CD4-positive, alpha-beta T cell treated with Interferon alpha-2 for 1 hour (primary cell): ENCODE measurements at regions not wholly inside any gene's neighbourhood (a gene's known extent, or its start where the extent isn't known, plus 50 kb on each side); places are given as distances from the start of the nearest gene placed in this dataset.
"Not testable (repeated sequence)": the region's sequence is repeated elsewhere in the genome, so short reads cannot be mapped to it uniquely, and the experiment has no call there.

Experiments
- DNase-seq, 2 donors: peaks; one replicate each; pipeline ENCODE4 v3.0.0-alpha.2; 2020 to 2022

DNA sequence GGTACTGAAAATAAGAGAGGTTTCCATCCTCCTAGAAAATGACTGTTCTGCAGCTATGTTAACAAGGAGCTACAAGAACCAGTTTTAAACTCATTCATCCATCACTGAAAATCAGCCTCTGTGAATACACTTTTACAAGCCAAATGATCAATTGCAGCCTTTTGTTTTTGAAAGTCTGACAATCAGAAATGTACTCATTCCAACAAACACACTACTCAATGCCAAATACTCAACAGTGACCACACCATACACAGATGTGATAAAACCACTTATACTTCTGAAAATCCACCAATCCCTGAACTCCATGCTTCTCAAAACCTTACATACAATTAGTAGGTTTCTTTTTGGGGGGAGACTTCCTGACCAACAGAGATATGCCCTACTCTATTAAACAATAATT lies 663.9 kb upstream of the CHAC2 start:
- no peak for DNase-seq

DNA sequence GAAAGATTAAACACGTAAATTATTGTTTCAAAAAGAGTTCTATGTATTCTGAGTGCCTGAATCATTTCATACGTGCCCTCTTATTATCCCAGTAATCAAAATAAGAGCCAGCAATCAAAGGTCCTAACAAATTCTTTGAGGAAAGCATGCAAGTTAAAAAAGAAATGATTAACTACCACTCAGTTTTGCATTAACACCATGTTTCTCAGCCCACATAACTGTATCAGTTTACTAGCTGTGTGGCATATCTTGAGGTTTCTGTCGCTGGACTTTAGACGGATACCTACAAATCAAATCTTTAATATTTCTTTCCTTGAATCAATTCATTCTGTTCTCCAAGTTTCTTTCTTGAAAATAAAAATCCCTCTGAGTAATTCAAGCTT lies 668.9 kb upstream of the CHAC2 start:
- DNase-seq = no peak

DNA sequence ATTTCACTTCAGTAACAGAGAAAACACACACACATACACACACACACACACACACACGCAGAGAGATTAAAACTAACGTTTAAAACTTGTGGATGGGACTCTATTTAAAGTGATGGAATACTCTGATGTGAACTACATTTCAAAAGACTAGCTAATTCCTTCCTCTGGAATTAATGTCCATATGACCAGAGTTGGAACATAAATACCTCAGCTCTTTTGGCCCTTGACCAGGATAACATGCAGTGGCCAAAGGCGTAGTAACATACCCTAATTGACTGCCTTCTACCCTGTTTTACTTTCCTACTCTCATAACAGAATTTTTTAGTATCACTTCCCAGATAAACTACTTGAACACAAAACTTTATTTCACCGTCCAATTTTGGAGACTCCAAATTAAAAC lies 671.3 kb upstream of the CHAC2 start:
- DNase-seq = no peak

GRCh38 chr2:53095664-53096063 lies 671.9 kb upstream of the CHAC2 start:
- no peak for DNase-seq

DNA sequence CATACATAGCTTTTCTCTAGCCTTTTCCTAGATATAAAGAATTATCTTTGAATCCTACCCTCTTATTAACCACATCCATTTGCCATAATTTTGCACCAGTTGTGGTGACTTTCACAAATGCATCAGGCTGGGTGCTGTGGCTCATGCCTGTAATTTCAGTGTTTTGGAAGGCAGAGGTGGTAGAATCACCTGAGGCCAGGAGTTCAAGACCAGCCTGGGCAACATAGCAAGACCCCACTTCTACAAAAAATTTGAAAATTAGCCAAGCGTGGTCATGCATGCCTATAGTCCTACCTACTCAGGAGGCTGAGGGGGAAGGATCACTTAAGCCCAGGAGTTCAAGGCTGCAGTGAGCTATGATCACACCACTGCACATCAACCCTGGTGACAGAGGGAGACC lies 672.4 kb upstream of the CHAC2 start:
- no peak for DNase-seq

- DNase-seq = no peak
Measured at GRCh38 chr2:53093355-53093754, 674.2 kb upstream of the CHAC2 start.

- DNase-seq = no peak
Measured at GRCh38 chr2:53091183-53091582, 676.4 kb upstream of the CHAC2 start.

GRCh38 chr2:53087874-53088461 lies 679.6 kb upstream of the CHAC2 start:
- no peak for DNase-seq

GRCh38 chr2:53087262-53087873 lies 680.2 kb upstream of the CHAC2 start:
- no peak for DNase-seq

DNA sequence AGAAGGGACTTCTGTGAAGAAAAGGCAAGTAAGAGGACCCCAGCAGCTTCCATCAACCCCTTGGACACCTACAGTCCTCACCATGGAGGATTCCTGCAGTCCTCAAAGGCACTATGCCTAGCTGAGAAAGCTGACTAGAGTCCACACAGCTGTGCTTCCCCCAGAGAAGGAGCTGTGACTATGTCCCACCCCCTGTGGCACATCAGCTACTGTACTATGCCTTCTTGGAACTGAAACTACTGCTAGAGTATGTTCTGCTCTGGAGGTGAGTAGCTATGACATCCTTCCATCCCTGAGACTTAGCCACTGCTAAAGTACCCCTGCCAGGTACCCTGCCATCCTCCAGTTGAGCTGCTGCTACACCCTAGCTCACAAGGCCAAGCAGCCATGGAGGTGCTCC lies 690.2 kb upstream of the CHAC2 start:
- no peak for DNase-seq

DNA sequence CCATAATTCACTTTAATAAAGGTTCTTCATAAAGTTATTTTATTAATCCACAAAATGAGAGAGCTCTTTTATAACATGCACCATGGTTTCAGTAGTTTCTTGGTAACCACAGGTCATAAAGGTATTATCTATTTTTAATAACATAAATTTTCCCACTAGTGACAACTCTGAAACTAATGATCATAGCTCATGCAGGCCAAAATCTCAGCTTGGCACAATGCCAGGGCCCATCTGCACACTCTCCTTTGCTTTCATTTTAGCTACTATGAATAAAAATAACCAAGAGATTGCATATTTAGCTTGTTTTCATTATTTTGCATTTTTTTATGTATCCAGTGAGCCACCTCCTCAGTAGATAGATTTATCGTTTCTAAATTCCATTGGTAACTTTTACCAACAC lies 691.8 kb upstream of the CHAC2 start:
- DNase-seq = no peak

GRCh38 chr2:53067533-53067932 lies 700.1 kb upstream of the CHAC2 start:
- DNase-seq = no peak

DNA sequence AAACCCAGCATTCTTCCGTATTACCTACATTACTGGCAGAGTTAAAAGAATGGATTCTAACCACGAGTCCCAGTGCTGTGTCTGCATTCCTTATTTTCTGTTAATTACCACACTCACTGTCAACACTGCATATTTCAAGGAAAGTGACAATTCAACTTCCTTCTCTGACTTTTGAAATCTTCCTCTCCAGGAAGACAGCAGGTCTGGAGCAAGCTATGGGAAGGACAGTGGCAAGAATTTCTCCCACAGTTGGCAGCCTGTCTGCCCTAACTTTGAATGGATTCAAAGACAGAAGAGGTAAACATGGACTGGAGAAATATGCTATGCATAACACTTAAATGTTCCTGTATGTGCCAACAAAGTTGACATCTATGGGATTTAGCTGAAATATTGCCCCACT lies 700.5 kb upstream of the CHAC2 start:
- DNase-seq = no peak

- no peak for DNase-seq
Measured at GRCh38 chr2:53064154-53064553, 703.5 kb upstream of the CHAC2 start.

GRCh38 chr2:53058526-53058925 lies 709.1 kb upstream of the CHAC2 start:
- no peak for DNase-seq

- no peak for DNase-seq
Measured at GRCh38 chr2:53053937-53054336, 713.7 kb upstream of the CHAC2 start.

- no peak for DNase-seq
Measured at GRCh38 chr2:53051157-53051556, 716.4 kb upstream of the CHAC2 start.

- DNase-seq = no peak
Measured at GRCh38 chr2:53040536-53041229, 726.9 kb upstream of the CHAC2 start.

DNA sequence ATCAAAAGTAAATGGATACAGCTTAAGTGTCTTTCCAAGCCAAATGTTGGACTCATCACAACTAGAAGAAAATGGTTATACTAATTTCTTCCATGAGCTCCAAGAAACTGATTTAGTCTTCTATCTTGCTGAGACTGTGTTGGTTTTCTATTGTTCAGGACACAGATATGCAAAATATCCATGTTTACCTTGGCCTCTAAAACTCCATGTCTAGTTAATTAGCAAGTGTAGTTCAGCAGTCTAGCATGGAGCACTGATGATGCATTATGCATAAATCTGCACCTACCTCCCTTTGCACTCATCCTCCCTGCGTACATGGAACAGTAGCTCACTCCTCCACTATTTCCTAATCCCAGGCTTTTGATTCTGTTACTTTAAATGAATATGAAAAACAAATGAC lies 731.4 kb upstream of the CHAC2 start:
- DNase-seq = no peak

- DNase-seq = no peak
Measured at GRCh38 chr2:53035153-53035552, 732.5 kb upstream of the CHAC2 start.

DNA sequence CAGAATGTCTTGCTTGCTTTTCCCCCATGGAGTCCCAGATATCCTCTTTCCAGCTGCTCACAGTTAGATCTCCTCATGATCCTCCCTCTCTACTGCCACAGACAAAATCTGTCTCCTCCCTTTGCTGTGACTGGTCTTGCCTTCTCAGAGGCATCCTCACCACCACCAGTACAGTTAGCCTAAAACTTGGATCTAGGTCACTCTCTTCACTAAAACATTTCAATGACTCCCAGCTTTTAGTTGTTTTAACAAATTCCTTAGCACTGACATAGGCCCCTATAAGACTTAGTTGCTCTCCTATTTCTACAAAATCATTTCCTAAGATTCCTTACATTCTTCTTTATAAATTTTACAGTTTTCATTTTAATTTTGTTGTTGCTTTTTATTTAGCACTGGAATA lies 734.2 kb upstream of the CHAC2 start:
- DNase-seq = no peak

DNA sequence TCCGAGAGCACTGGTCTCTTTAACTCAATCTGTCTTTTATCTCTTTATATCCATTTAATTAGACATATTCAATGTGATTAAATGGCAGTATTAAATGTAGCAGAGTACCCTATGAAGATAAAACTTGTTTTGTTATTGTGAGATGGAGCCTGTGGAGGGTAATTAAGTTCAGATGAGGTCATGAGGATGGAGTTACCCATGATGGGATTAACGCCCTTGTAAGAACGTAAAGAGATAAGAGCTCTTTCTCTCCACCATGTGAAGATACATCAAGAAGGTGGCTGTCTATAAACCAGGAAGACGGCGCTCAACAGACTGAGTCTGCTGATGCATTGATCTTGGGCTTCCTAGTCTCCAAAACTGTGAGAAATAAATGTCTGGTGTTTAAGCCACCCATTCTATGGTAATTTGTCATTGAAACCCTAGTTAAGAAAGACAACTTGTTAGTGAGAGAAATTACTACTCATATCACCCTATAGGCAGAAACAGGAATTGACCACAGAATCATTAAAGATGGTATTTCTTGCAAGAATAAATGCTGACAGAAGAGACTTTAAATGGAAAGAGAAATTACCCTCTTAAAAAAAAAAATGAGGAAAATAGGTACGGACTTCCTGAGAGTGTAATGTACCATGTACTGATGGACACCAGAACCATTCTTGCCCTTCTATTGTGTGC lies 738.7 kb upstream of the CHAC2 start:
- no peak for DNase-seq

GRCh38 chr2:53028225-53028624 lies 739.4 kb upstream of the CHAC2 start:
- DNase-seq = no peak

GRCh38 chr2:53022248-53022647 lies 745.4 kb upstream of the CHAC2 start:
- DNase-seq = not testable (repeated sequence)
